ENCODE measurements at regions not wholly inside any gene's neighbourhood (a gene's known extent, or its start where the extent isn't known, plus 50 kb on each side); places are given as distances from the start of the nearest gene placed in this dataset.

DNA sequence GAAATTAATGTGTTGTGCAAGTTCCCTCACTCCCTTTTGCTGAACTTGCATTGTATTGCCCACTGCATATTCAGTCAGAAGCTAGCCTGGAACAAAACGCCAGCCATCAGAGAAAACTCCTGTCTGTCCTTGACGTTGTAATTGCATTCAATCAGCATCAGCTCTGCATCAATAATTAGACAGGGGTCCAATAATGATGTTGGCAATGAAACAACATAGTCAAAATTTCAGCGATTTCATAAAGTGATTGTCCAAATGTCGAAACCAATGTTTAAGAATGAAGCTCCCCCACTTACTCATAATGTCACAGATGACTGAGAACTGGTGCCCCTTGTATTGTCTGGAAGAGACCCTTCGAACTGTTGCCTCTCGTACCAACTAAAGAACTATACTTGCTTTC lies 504.2 kb upstream of the TENM3 start:
- Mint-ChIP-seq H3K4me3 (no peak overlapping the region), H3K36me3 (no peaks in the 10 kb centered on the region), H3K27me3 (ENCODE audit: low read depth in 3 of 3) (no peaks in the 10 kb centered on the region), H3K4me1 (no peaks in the 10 kb centered on the region), H3K9me3 (peaks cover 0 to 22% (median 10%) of the 10 kb centered on the region in 6 donors), H3K27ac (no peak overlapping the region)
- DNase-seq = no peak

DNA sequence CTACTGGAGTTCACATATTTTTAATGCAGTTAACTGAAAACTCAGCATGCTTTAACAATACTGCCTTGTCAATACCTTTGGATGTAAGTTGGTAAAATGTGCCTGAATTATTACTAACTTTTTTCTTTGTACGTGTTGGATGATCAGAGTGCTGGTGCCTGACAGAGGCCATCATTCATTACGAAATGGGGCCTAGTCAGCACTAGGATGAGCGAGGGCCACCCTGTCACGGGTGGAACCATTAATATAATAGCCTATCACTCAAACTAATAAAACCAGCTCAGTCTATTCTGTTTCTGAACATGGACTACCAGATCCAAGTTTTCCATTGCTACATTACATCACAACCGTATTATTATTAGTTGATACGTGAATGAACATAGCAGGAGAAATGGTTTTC lies 501.7 kb upstream of the TENM3 start:
- DNase-seq = no peak
- no peaks in the 10 kb centered on the region for H3K27me3 Mint-ChIP-seq (ENCODE audit: low read depth in 3 of 3)
- H3K9me3 Mint-ChIP-seq = peaks cover 0 to 22% (median 9%) of the 10 kb centered on the region in 6 donors
- H3K4me1 Mint-ChIP-seq = no peaks in the 10 kb centered on the region
- H3K27ac Mint-ChIP-seq = no peak overlapping the region
- no peak overlapping the region for H3K4me3 Mint-ChIP-seq
- no peaks in the 10 kb centered on the region for H3K36me3 Mint-ChIP-seq

GRCh38 chr4:181745933-181746625 lies 497.1 kb upstream of the TENM3 start:
- peaks cover 0 to 8% (median 5%) of the 10 kb centered on the region in 6 donors for H3K9me3 Mint-ChIP-seq
- H3K27me3 Mint-ChIP-seq (ENCODE audit: low read depth in 3 of 3) = no peaks in the 10 kb centered on the region
- no peaks in the 10 kb centered on the region for H3K36me3 Mint-ChIP-seq
- H3K27ac Mint-ChIP-seq = no peak overlapping the region
- H3K4me1 Mint-ChIP-seq = no peaks in the 10 kb centered on the region
- no peak overlapping the region for H3K4me3 Mint-ChIP-seq
- DNase-seq = no peak

DNA sequence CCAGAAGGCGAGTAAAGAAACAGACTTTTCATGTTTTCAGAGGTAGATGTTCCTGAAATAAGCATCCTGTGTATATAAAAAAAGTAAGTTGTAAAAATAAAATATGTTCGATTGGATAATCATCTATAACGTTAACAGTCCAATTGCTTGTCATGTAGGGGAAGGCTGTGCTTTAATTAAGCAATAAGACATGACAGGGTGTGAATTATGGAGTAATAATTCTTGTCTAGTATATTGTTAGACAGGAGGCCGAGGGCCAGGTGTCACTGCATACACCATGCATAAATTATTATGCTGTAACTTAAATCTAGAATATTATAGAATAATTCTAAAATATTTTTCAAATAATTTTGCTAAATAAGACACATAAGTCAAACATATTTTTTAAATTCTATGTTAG lies 494.6 kb upstream of the TENM3 start:
- H3K9me3 Mint-ChIP-seq = peaks cover under 1 to 11% (median 5%) of the 10 kb centered on the region in 6 donors
- H3K4me1 Mint-ChIP-seq = no peaks in the 10 kb centered on the region
- H3K36me3 Mint-ChIP-seq = peaks cover 0 to 3% (median 0%) of the 10 kb centered on the region in 3 donors
- no peak overlapping the region for H3K4me3 Mint-ChIP-seq
- H3K27me3 Mint-ChIP-seq (ENCODE audit: low read depth in 3 of 3) = peaks cover 0 to 2% (median 0%) of the 10 kb centered on the region in 3 donors
- H3K27ac Mint-ChIP-seq = no peak overlapping the region
- no peak for DNase-seq

DNA sequence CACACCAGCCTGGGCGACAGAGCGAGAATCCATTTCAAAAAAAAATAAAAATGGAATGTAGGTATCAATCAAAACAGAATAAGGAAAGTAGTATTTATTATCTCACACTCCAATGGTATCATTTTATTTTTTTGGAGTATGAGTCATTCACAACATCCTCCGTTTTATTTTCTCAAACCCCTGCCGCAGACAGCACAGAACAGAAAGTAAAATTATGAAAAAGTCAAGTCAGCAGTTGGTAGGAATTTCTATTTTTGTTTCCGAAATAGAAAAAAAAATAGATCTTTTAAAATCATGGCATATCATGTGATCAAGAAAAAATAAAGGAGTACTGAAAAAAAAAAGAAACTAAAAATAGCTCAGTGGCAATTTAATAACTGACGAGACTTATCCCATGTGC lies 490.7 kb upstream of the TENM3 start:
- H3K36me3 Mint-ChIP-seq = peaks cover 0 to 3% (median 0%) of the 10 kb centered on the region in 3 donors
- DNase-seq = no peak
- no peak overlapping the region for H3K27ac Mint-ChIP-seq
- H3K4me3 Mint-ChIP-seq = no peak overlapping the region
- peaks cover 0 to 2% (median 1%) of the 10 kb centered on the region in 3 donors for H3K27me3 Mint-ChIP-seq (ENCODE audit: low read depth in 3 of 3)
- H3K9me3 Mint-ChIP-seq = peaks cover 3 to 16% (median 12%) of the 10 kb centered on the region in 6 donors
- H3K4me1 Mint-ChIP-seq = no peaks in the 10 kb centered on the region

GRCh38 chr4:181753207-181753606 lies 490.0 kb upstream of the TENM3 start:
- peaks cover 0 to 3% (median 0%) of the 10 kb centered on the region in 3 donors for H3K36me3 Mint-ChIP-seq
- DNase-seq = no peak
- H3K4me1 Mint-ChIP-seq = no peaks in the 10 kb centered on the region
- no peak overlapping the region for H3K27ac Mint-ChIP-seq
- no peak overlapping the region for H3K4me3 Mint-ChIP-seq
- peaks cover 0 to 2% (median 1%) of the 10 kb centered on the region in 3 donors for H3K27me3 Mint-ChIP-seq (ENCODE audit: low read depth in 3 of 3)
- peaks cover 3 to 16% (median 14%) of the 10 kb centered on the region in 6 donors for H3K9me3 Mint-ChIP-seq

DNA sequence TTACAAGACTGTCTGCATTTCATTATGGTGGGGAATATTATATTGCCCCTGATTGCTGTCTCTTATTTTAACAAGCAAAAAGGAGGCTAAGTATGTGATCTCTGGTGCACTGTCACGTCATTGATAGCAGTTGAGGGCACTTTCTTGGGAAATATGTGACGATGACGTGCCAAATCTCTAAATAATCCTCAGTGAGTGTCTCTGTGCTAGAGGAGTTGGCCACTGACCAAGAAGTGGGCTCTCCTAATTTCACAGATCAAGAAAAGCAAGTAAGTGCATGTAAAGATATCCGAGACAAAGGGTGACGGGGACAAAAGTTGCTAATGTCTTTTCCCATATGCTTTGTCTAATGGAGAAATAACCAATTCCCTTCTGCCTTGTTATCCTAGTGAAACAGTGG lies 487.4 kb upstream of the TENM3 start:
- Mint-ChIP-seq H3K4me3 (no peak overlapping the region), H3K27me3 (ENCODE audit: low read depth in 3 of 3) (peaks cover 0 to 2% (median 1%) of the 10 kb centered on the region in 3 donors), H3K4me1 (no peaks in the 10 kb centered on the region), H3K9me3 (peaks cover 3 to 21% (median 13%) of the 10 kb centered on the region in 6 donors), H3K36me3 (peaks cover 0 to 3% (median 0%) of the 10 kb centered on the region in 3 donors), H3K27ac (no peak overlapping the region)
- no peak for DNase-seq

- no peak for DNase-seq
- H3K27ac Mint-ChIP-seq = no peak overlapping the region
- H3K27me3 Mint-ChIP-seq (ENCODE audit: low read depth in 3 of 3) = peaks cover 0 to 2% (median 1%) of the 10 kb centered on the region in 3 donors
- H3K9me3 Mint-ChIP-seq = peaks cover 3 to 22% (median 14%) of the 10 kb centered on the region in 6 donors
- peaks cover 0 to 3% (median 0%) of the 10 kb centered on the region in 3 donors for H3K36me3 Mint-ChIP-seq
- H3K4me1 Mint-ChIP-seq = no peaks in the 10 kb centered on the region
- H3K4me3 Mint-ChIP-seq = no peak overlapping the region
These were observed 486.6 kb upstream of the TENM3 start for GRCh38 chr4:181756451-181757095.

DNA sequence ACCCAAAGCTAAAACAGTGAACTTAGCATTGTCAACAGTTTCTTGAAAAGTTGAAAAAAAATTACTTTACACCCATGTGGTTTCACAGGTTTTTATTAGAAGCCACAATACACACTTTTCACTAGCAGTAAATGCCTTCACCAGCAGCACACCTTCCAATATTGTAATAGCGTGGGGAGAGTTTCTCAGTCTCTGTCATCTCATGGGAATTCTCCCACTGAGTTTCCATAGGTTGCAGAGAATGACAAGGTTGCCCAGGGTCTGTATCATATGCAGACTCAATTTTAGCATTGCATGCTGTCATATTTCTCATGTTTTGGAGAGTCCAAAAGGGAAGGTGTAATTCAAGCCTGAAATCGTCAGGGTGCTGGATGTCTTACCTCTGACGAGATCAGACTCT lies 486.1 kb upstream of the TENM3 start:
- Mint-ChIP-seq H3K27me3 (ENCODE audit: low read depth in 3 of 3) (peaks cover 0 to 2% (median 1%) of the 10 kb centered on the region in 3 donors), H3K9me3 (peaks cover 3 to 22% (median 13%) of the 10 kb centered on the region in 6 donors), H3K36me3 (peaks cover 0 to 3% (median 0%) of the 10 kb centered on the region in 3 donors), H3K4me3 (no peak overlapping the region), H3K4me1 (no peaks in the 10 kb centered on the region), H3K27ac (no peak overlapping the region)
- no peak for DNase-seq

GRCh38 chr4:181757910-181758660 lies 485.1 kb upstream of the TENM3 start:
- Mint-ChIP-seq H3K36me3 (no peaks in the 10 kb centered on the region), H3K27ac (no peak overlapping the region), H3K9me3 (peaks cover 4 to 22% (median 12%) of the 10 kb centered on the region in 6 donors), H3K4me3 (no peak overlapping the region), H3K4me1 (no peaks in the 10 kb centered on the region), H3K27me3 (ENCODE audit: low read depth in 3 of 3) (peaks cover 0 to 1% (median 0%) of the 10 kb centered on the region in 3 donors)
- DNase-seq = no peak

DNA sequence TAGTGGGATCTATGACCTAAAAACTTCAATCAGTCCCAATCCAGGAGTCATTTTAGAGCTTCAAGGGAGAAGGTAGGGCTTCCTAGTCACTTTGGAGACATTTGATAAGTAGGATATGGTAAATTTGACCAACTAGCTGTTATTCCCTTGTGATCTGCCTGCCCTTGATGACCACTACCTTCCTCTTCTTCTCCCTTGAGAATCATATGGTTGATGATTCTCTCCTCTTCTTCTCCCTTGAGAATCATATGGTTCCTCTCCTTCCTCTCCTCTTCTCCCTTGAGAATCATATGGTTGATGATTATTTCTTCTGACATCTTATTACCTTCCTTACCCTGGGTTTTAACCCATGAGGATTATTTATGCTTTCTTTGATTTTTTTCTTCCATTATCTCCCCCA lies 482.6 kb upstream of the TENM3 start:
- Mint-ChIP-seq H3K27ac (no peak overlapping the region), H3K4me3 (no peak overlapping the region), H3K9me3 (peaks cover 1 to 24% (median 10%) of the 10 kb centered on the region in 6 donors), H3K27me3 (ENCODE audit: low read depth in 3 of 3) (peaks cover 0 to 1% (median 0%) of the 10 kb centered on the region in 3 donors), H3K4me1 (no peaks in the 10 kb centered on the region), H3K36me3 (no peaks in the 10 kb centered on the region)
- DNase-seq = no peak

DNA sequence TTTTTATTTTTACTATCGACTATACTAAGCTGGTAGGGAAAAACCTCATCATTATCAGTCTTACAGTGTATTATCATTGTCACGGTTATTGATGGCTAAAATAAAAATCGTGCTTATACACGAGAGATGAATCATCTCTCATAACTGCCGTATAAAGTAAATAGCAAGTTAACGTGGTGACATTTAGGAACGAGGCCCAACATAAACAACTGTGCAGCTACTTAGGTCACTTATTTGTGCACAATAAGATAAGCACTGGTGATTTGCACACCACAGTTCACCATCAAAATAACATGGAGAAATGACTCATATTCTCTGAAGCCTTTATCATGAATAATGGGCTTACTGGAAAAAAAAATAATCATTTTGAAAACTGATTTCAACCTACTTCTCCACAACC lies 482.0 kb upstream of the TENM3 start:
- Mint-ChIP-seq H3K4me3 (no peak overlapping the region), H3K27me3 (ENCODE audit: low read depth in 3 of 3) (peaks cover 0 to 1% (median 0%) of the 10 kb centered on the region in 3 donors), H3K4me1 (no peaks in the 10 kb centered on the region), H3K27ac (no peak overlapping the region), H3K9me3 (peaks cover 0 to 22% (median 11%) of the 10 kb centered on the region in 6 donors), H3K36me3 (no peaks in the 10 kb centered on the region)
- DNase-seq = no peak

- Mint-ChIP-seq H3K9me3 (peaks cover 0 to 33% (median 11%) of the 10 kb centered on the region in 6 donors), H3K4me3 (no peak overlapping the region), H3K27me3 (ENCODE audit: low read depth in 3 of 3) (peaks cover 0 to 2% (median 0%) of the 10 kb centered on the region in 3 donors), H3K27ac (no peak overlapping the region), H3K36me3 (no peaks in the 10 kb centered on the region), H3K4me1 (no peaks in the 10 kb centered on the region)
- no peak for DNase-seq
These were observed 477.1 kb upstream of the TENM3 start for GRCh38 chr4:181766061-181766548.

- Mint-ChIP-seq H3K4me3 (no peak overlapping the region), H3K27me3 (ENCODE audit: low read depth in 3 of 3) (peaks cover 0 to 2% (median 0%) of the 10 kb centered on the region in 3 donors), H3K36me3 (no peaks in the 10 kb centered on the region), H3K9me3 (peaks cover 0 to 23% (median 8%) of the 10 kb centered on the region in 6 donors), H3K27ac (no peak overlapping the region), H3K4me1 (no peaks in the 10 kb centered on the region)
- no peak for DNase-seq
These were observed 472.2 kb upstream of the TENM3 start for GRCh38 chr4:181770971-181771370.

Measured in immature natural killer cell (primary cell).